Uterus (tissue), 2 donors: ENCODE measurements at regions not wholly inside any gene's neighbourhood (a gene's known extent, or its start where the extent isn't known, plus 50 kb on each side); places are given as distances from the start of the nearest gene placed in this dataset.

Experiments used
- POLR2A ChIP-seq, 2 donors: fragments of 450-650 bp; IDR thresholded peaks; one replicate each; pipeline ENCODE4 v1.6.1; 2016; ENCODE audit warnings: antibody characterized with exemption in 2 of 2, mild to moderate bottlenecking in 1 of 2, moderate library complexity in 1 of 2
- TF ChIP-seq, protein P1 (sequence below), 4 experiments: fragments of 200-600 bp in 2 of 4; fragments of 450-650 bp in 2 of 4; sonication (generic) in 2 of 4; IDR thresholded peaks; one replicate each; pipeline ENCODE4 v1.5.1; 2016 to 2019; ENCODE audit warnings: antibody characterized with exemption in 4 of 4, mild to moderate bottlenecking in 2 of 4, moderate library complexity in 1 of 4

DNA sequence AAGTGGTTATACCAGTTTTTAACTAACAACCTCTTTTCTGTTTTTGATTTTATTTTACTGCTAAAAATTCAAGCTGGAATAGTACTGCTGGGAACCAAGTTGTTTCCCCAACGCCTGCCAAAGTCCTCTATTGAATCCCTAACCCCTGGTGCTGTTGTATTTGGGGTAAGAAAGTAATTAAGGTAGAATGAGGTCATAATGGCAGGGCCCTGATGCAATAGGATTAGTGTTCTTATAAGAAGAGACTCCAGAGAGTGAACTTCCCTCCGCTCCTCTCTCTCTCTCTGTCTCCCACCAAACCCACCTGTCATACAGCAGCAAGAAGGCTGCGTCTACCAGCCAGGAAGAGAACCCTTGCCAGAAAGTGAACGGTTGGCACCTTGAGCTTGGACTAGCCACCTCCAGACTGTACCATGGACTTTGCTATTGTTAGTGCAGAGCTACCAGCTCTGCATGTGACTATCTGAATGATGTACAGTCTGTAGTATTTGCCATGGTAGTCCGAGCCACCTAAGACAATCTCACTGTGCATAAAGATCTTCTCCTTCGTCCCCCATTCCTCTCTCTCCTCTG lies 86.5 kb upstream of the KLF6 start:
- TF ChIP-seq POLR2A (IDR thresholded peaks at IDR 0.05): no peak
- TF ChIP-seq, protein P1, sequence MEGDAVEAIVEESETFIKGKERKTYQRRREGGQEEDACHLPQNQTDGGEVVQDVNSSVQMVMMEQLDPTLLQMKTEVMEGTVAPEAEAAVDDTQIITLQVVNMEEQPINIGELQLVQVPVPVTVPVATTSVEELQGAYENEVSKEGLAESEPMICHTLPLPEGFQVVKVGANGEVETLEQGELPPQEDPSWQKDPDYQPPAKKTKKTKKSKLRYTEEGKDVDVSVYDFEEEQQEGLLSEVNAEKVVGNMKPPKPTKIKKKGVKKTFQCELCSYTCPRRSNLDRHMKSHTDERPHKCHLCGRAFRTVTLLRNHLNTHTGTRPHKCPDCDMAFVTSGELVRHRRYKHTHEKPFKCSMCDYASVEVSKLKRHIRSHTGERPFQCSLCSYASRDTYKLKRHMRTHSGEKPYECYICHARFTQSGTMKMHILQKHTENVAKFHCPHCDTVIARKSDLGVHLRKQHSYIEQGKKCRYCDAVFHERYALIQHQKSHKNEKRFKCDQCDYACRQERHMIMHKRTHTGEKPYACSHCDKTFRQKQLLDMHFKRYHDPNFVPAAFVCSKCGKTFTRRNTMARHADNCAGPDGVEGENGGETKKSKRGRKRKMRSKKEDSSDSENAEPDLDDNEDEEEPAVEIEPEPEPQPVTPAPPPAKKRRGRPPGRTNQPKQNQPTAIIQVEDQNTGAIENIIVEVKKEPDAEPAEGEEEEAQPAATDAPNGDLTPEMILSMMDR (IDR thresholded peaks at IDR 0.05): no peak
